HEK293 (cell line): ENCODE measurements at regions not wholly inside any gene's neighbourhood (a gene's known extent, or its start where the extent isn't known, plus 50 kb on each side); places are given as distances from the start of the nearest gene placed in this dataset.

ENCODE experiments used
- CTCF ChIA-PET: fragments of 350-600 bp; formaldehyde crosslinking; extraction: SDS; loops from one replicate; lab custom pipeline; 2021; ENCODE audit warnings: antibody characterized with exemption; lab: Yijun Ruan, JAX
- POLR2A ChIA-PET: fragments of 300-600 bp; formaldehyde crosslinking; extraction: SDS; loops from one replicate; lab custom pipeline; 2020; ENCODE audit warnings: antibody characterized with exemption, inconsistent platforms; lab: Yijun Ruan, JAX
- H3K27ac ChIP-seq: fragments of 200-500 bp; sonication (Bioruptor generic); 2 replicates; pipeline ENCODE4 v1.5.1; 2014; ENCODE audit warnings: low read depth, low read length, control low read depth, inconsistent platforms; ENCODE audit errors: extremely low read depth
- H3K36me3 ChIP-seq, 2 experiments: fragments of 200-500 bp in 1 of 2; sonication (Bioruptor generic) in 1 of 2; 1 replicate in 1 of 2; 2 replicates in 1 of 2; pipeline ENCODE4 v1.5.1; 2014 to 2017; ENCODE audit warnings: inconsistent platforms in 2 of 2, low read length in 2 of 2; ENCODE audit not compliant: control insufficient read depth in 2 of 2, insufficient read depth in 1 of 2
- H3K4me1 ChIP-seq: fragments of 200-500 bp; sonication (Bioruptor generic); 2 replicates; pipeline ENCODE4 v1.5.1; 2014; ENCODE audit warnings: mild to moderate bottlenecking, low read length, inconsistent platforms; ENCODE audit not compliant: control insufficient read depth, insufficient read depth
- H3K4me3 ChIP-seq: 2 replicates; pipeline ENCODE4 v1.5.1; 2011; ENCODE audit warnings: low read depth, mild to moderate bottlenecking, control low read depth, low read length, moderate library complexity
- H3K9me3 ChIP-seq: fragments of 200-500 bp; sonication (Bioruptor generic); 2 replicates; pipeline ENCODE4 v1.5.1; 2014; ENCODE audit warnings: low read depth, low read length, inconsistent platforms; ENCODE audit not compliant: control insufficient read depth, insufficient read depth
- KLF1 ChIP-seq: fragments of 450-650 bp; formaldehyde crosslinking; IDR thresholded peaks from 2 replicates; pipeline ENCODE4 v1.5.1; 2016; ENCODE audit warnings: missing biosample characterization, missing genetic modification characterization
- KLF16 ChIP-seq: fragments of 450-650 bp; formaldehyde crosslinking; IDR thresholded peaks from 2 replicates; pipeline ENCODE4 v1.5.1; 2017; ENCODE audit warnings: missing biosample characterization, missing genetic modification characterization
- KLF7 ChIP-seq: fragments of 450-650 bp; formaldehyde crosslinking; IDR thresholded peaks from 2 replicates; pipeline ENCODE4 v1.5.1; 2016; ENCODE audit warnings: missing biosample characterization, missing genetic modification characterization, borderline replicate concordance
- YY2 ChIP-seq: fragments of 450-650 bp; formaldehyde crosslinking; IDR thresholded peaks from 2 replicates; pipeline ENCODE4 v1.5.1; 2016; ENCODE audit warnings: missing biosample characterization, missing genetic modification characterization
- ZBTB17 ChIP-seq: fragments of 450-650 bp; formaldehyde crosslinking; IDR thresholded peaks from 2 replicates; pipeline ENCODE4 v1.5.1; 2016; ENCODE audit warnings: missing biosample characterization, missing genetic modification characterization
- ZNF174 ChIP-seq: fragments of 450-650 bp; formaldehyde crosslinking; IDR thresholded peaks from 2 replicates; pipeline ENCODE4 v1.5.0; 2017; ENCODE audit warnings: missing biosample characterization, mild to moderate bottlenecking, missing genetic modification characterization
- ZNF223 ChIP-seq: fragments of 450-650 bp; formaldehyde crosslinking; IDR thresholded peaks from 2 replicates; pipeline ENCODE4 v1.5.1; 2016; ENCODE audit warnings: missing biosample characterization, missing genetic modification characterization
- ZNF274 ChIP-seq, 2 experiments: fragments of 200-500 bp in 1 of 2; fragments of 450-650 bp in 1 of 2; sonication (Bioruptor generic) in 1 of 2; formaldehyde crosslinking in 1 of 2; IDR thresholded peaks; 2 replicates each; pipeline versions ENCODE4 v1.5.1 to v1.6.1; 2014 to 2016; ENCODE audit warnings: borderline replicate concordance in 1 of 2, inconsistent platforms in 1 of 2, low read length in 1 of 2, missing biosample characterization in 1 of 2, missing genetic modification characterization in 1 of 2
- ZNF350 ChIP-seq: fragments of 450-650 bp; formaldehyde crosslinking; IDR thresholded peaks from 2 replicates; pipeline ENCODE4 v1.5.0; 2017; ENCODE audit warnings: missing biosample characterization, mild to moderate bottlenecking, missing genetic modification characterization
- ZNF654 ChIP-seq: fragments of 450-650 bp; formaldehyde crosslinking; IDR thresholded peaks from 2 replicates; pipeline ENCODE4 v1.5.1; 2016; ENCODE audit warnings: low read depth, missing biosample characterization, missing genetic modification characterization
- ZNF701 ChIP-seq: fragments of 450-650 bp; formaldehyde crosslinking; IDR thresholded peaks from 2 replicates; pipeline ENCODE4 v1.5.1; 2016; ENCODE audit warnings: missing biosample characterization, missing genetic modification characterization
- ZNF792 ChIP-seq: fragments of 450-650 bp; formaldehyde crosslinking; IDR thresholded peaks from 2 replicates; pipeline ENCODE4 v1.5.1; 2016; ENCODE audit warnings: missing biosample characterization, missing genetic modification characterization
- TF ChIP-seq, protein P1 (sequence below): fragments of 450-650 bp; IDR thresholded peaks from 2 replicates; pipeline ENCODE4 v1.5.1; 2018; ENCODE audit warnings: missing biosample characterization, mild to moderate bottlenecking, missing genetic modification characterization
- TF ChIP-seq, protein P2 (sequence below): fragments of 450-650 bp; formaldehyde crosslinking; IDR thresholded peaks from 2 replicates; pipeline ENCODE4 v1.5.1; 2016; ENCODE audit warnings: missing biosample characterization, missing genetic modification characterization
- TF ChIP-seq, protein P3 (sequence below): fragments of 450-650 bp; formaldehyde crosslinking; IDR thresholded peaks from 2 replicates; pipeline ENCODE4 v1.5.1; 2016; ENCODE audit warnings: missing biosample characterization, missing genetic modification characterization
- TF ChIP-seq, protein P4 (sequence below): fragments of 450-650 bp; formaldehyde crosslinking; IDR thresholded peaks from 2 replicates; pipeline ENCODE4 v1.5.1; 2016; ENCODE audit warnings: missing biosample characterization, missing genetic modification characterization
- TF ChIP-seq, protein P5 (sequence below): fragments of 450-650 bp; formaldehyde crosslinking; IDR thresholded peaks from 2 replicates; pipeline ENCODE4 v1.5.1; 2016; ENCODE audit warnings: missing biosample characterization, missing genetic modification characterization
- TF ChIP-seq, protein P6 (sequence below): fragments of 450-650 bp; formaldehyde crosslinking; IDR thresholded peaks from 2 replicates; pipeline ENCODE4 v1.5.1; 2016; ENCODE audit warnings: missing biosample characterization, missing genetic modification characterization

DNA sequence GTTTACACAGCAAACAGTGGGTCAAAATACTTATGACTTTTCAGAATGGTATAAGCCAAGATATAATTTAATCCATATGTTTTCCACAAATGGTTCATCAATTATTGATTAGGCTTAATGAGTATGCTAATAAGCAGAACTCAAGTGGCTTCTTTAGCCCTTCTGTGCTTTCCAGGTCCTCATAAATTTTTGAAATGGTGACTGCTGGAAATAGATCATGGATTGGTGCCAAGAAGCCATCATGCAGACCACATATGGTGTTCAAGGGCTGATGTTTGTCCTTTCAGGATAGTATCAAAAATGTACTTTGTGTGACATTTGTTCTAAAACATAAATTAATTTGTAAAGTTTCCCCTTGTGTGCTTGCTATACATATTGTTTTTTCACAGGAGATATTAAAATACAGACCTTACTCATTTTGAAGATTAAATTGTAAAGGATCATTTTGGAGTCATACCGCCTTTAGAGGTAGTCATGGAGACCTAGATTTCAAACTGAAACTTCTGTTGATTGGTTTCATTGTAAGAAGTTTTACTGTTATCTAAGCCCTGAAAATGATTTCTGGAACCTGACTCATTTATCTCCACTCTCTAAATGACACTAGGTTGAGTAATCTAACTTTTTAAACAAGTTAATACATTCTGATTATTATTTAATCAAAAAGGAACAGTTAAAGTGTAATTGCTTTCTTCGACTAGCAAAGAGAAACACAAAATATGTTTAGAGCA lies 507.9 kb downstream of the PLA2G4A start (continued):
- TF ChIP-seq, protein P1, sequence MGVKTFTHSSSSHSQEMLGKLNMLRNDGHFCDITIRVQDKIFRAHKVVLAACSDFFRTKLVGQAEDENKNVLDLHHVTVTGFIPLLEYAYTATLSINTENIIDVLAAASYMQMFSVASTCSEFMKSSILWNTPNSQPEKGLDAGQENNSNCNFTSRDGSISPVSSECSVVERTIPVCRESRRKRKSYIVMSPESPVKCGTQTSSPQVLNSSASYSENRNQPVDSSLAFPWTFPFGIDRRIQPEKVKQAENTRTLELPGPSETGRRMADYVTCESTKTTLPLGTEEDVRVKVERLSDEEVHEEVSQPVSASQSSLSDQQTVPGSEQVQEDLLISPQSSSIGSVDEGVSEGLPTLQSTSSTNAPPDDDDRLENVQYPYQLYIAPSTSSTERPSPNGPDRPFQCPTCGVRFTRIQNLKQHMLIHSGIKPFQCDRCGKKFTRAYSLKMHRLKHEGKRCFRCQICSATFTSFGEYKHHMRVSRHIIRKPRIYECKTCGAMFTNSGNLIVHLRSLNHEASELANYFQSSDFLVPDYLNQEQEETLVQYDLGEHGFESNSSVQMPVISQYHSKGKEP (tag by site-specific recombination), result no peak
- TF ChIP-seq YY2 (tag by site-specific recombination), result no peak

DNA sequence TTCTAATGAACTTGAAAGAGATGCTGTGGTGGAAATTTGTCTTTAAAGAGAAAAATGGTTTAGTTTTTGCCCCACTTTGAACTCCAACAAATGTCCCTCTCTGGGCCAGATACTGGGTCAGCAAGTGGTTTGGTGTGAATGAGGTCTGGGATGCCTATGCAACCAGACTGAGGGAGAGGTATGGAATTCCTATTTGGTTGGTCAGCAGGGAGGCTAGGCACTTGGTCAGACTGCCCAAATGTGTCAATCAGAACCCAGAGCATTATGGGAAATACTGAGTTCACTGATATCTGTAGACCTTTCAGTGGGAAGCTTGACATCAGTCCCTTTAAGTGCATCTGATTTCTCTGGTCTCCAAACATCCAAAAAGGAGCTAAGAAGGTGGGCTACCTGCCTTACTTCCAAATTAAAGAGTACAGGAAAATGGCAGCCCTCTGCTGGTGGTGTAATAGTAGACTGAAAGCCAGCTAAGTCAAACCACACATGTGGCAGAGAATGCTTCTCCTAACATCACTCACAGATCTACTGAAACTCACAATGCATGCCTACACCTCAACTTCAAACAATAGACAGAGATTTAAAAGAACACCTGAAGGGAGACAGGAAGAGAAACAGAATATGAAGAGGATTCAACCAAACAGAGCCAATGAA lies 510.1 kb downstream of the PLA2G4A start:
- ChIA-PET CTCF (interaction anchor here (0.5 kb wide), 1 partner anchor 287 kb away, joined by 3 read pairs; no protein-coding TSS in a partner anchor), POLR2A (no interaction called here)
- Histone ChIP-seq H3K9me3 (no peaks in the 10 kb centered on the region), H3K4me3 (no peak overlapping the region), H3K36me3 (no peaks in the 10 kb centered on the region), H3K27ac (no peak overlapping the region), H3K4me1 (no peaks in the 10 kb centered on the region)
- TF ChIP-seq ZNF350 (tag by site-specific recombination) (no peak), ZNF274 (IDR thresholded peaks at IDR 0.05; ENCODE audit: low read length) (no peak), ZNF274 (tag by site-specific recombination; IDR thresholded peaks at IDR 0.05; ENCODE audit: borderline replicate concordance) (no peak), KLF7 (tag by site-specific recombination) (no peak), KLF16 (tag by site-specific recombination) (no peak), YY2 (tag by site-specific recombination) (no peak), KLF1 (tag by site-specific recombination) (no peak), ZNF174 (tag by site-specific recombination) (no peak), ZNF792 (tag by site-specific recombination) (no peak), ZNF654 (tag by site-specific recombination) (no peak), ZBTB17 (tag by site-specific recombination) (no peak), ZNF701 (tag by site-specific recombination) (no peak), ZNF223 (tag by site-specific recombination) (no peak)
- TF ChIP-seq, protein P2, sequence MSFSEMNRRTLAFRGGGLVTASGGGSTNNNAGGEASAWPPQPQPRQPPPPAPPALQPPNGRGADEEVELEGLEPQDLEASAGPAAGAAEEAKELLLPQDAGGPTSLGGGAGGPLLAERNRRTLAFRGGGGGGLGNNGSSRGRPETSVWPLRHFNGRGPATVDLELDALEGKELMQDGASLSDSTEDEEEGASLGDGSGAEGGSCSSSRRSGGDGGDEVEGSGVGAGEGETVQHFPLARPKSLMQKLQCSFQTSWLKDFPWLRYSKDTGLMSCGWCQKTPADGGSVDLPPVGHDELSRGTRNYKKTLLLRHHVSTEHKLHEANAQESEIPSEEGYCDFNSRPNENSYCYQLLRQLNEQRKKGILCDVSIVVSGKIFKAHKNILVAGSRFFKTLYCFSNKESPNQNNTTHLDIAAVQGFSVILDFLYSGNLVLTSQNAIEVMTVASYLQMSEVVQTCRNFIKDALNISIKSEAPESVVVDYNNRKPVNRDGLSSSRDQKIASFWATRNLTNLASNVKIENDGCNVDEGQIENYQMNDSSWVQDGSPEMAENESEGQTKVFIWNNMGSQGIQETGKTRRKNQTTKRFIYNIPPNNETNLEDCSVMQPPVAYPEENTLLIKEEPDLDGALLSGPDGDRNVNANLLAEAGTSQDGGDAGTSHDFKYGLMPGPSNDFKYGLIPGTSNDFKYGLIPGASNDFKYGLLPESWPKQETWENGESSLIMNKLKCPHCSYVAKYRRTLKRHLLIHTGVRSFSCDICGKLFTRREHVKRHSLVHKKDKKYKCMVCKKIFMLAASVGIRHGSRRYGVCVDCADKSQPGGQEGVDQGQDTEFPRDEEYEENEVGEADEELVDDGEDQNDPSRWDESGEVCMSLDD (tag by site-specific recombination), result no peak
- TF ChIP-seq, protein P3, sequence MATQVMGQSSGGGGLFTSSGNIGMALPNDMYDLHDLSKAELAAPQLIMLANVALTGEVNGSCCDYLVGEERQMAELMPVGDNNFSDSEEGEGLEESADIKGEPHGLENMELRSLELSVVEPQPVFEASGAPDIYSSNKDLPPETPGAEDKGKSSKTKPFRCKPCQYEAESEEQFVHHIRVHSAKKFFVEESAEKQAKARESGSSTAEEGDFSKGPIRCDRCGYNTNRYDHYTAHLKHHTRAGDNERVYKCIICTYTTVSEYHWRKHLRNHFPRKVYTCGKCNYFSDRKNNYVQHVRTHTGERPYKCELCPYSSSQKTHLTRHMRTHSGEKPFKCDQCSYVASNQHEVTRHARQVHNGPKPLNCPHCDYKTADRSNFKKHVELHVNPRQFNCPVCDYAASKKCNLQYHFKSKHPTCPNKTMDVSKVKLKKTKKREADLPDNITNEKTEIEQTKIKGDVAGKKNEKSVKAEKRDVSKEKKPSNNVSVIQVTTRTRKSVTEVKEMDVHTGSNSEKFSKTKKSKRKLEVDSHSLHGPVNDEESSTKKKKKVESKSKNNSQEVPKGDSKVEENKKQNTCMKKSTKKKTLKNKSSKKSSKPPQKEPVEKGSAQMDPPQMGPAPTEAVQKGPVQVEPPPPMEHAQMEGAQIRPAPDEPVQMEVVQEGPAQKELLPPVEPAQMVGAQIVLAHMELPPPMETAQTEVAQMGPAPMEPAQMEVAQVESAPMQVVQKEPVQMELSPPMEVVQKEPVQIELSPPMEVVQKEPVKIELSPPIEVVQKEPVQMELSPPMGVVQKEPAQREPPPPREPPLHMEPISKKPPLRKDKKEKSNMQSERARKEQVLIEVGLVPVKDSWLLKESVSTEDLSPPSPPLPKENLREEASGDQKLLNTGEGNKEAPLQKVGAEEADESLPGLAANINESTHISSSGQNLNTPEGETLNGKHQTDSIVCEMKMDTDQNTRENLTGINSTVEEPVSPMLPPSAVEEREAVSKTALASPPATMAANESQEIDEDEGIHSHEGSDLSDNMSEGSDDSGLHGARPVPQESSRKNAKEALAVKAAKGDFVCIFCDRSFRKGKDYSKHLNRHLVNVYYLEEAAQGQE (tag by site-specific recombination), result no peak
- TF ChIP-seq, protein P4, sequence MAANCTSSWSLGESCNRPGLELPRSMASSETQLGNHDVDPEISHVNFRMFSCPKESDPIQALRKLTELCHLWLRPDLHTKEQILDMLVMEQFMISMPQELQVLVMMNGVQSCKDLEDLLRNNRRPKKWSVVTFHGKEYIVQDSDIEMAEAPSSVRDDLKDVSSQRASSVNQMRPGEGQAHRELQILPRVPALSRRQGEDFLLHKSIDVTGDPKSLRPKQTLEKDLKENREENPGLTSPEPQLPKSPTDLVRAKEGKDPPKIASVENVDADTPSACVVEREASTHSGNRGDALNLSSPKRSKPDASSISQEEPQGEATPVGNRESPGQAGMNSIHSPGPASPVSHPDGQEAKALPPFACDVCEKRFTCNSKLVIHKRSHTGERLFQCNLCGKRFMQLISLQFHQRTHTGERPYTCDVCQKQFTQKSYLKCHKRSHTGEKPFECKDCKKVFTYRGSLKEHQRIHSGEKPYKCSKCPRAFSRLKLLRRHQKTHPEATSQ, result no peak
- TF ChIP-seq, protein P5, sequence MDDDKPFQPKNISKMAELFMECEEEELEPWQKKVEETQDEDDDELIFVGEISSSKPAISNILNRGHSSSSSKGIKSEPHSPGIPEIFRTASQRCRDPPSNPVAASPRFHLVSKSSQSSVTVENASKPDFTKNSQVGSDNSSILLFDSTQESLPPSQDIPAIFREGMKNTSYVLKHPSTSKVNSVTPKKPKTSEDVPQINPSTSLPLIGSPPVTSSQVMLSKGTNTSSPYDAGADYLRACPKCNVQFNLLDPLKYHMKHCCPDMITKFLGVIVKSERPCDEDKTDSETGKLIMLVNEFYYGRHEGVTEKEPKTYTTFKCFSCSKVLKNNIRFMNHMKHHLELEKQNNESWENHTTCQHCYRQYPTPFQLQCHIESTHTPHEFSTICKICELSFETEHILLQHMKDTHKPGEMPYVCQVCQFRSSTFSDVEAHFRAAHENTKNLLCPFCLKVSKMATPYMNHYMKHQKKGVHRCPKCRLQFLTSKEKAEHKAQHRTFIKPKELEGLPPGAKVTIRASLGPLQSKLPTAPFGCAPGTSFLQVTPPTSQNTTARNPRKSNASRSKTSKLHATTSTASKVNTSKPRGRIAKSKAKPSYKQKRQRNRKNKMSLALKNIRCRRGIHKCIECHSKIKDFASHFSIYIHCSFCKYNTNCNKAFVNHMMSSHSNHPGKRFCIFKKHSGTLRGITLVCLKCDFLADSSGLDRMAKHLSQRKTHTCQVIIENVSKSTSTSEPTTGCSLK, result no peak
- TF ChIP-seq, protein P6, sequence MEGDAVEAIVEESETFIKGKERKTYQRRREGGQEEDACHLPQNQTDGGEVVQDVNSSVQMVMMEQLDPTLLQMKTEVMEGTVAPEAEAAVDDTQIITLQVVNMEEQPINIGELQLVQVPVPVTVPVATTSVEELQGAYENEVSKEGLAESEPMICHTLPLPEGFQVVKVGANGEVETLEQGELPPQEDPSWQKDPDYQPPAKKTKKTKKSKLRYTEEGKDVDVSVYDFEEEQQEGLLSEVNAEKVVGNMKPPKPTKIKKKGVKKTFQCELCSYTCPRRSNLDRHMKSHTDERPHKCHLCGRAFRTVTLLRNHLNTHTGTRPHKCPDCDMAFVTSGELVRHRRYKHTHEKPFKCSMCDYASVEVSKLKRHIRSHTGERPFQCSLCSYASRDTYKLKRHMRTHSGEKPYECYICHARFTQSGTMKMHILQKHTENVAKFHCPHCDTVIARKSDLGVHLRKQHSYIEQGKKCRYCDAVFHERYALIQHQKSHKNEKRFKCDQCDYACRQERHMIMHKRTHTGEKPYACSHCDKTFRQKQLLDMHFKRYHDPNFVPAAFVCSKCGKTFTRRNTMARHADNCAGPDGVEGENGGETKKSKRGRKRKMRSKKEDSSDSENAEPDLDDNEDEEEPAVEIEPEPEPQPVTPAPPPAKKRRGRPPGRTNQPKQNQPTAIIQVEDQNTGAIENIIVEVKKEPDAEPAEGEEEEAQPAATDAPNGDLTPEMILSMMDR, result no peak
